GM21360 (cell line): ENCODE measurements at regions not wholly inside any gene's neighbourhood (a gene's known extent, or its start where the extent isn't known, plus 50 kb on each side); places are given as distances from the start of the nearest gene placed in this dataset.
"Not testable (repeated sequence)": the region's sequence is repeated elsewhere in the genome, so short reads cannot be mapped to it uniquely, and the experiment has no call there.

Experiments used
- ATAC-seq: cut with Tn5 transposase; IDR thresholded peaks from one replicate; pipeline ENCODE4 v1.9.1; 2021; ENCODE audit warnings: mild to moderate bottlenecking, moderate library complexity; ENCODE audit not compliant: unreplicated experiment

GRCh38 chr2:111522231-111522768 lies 361.7 kb downstream of the ANAPC1 start:
- no peak for ATAC-seq

- ATAC-seq, result no peak
Observed at GRCh38 chr2:111523009-111523408, 361.0 kb downstream of the ANAPC1 start.

GRCh38 chr2:111525026-111525425 lies 359.0 kb downstream of the ANAPC1 start:
- not testable (repeated sequence) for ATAC-seq

GRCh38 chr2:111526041-111526639 lies 357.9 kb downstream of the ANAPC1 start:
- not testable (repeated sequence) for ATAC-seq

- ATAC-seq, result not testable (repeated sequence)
Observed at GRCh38 chr2:111527707-111528400, 356.1 kb downstream of the ANAPC1 start.

- ATAC-seq, result not testable (repeated sequence)
Observed at GRCh38 chr2:111529022-111529421, 355.0 kb downstream of the ANAPC1 start.

GRCh38 chr2:111530239-111530965 lies 353.6 kb downstream of the ANAPC1 start:
- not testable (repeated sequence) for ATAC-seq

GRCh38 chr2:111532682-111533556 lies 351.1 kb downstream of the ANAPC1 start:
- not testable (repeated sequence) for ATAC-seq

- not testable (repeated sequence) for ATAC-seq
Observed at GRCh38 chr2:111533557-111534247, 350.3 kb downstream of the ANAPC1 start.

- ATAC-seq, result no peak
Observed at GRCh38 chr2:111534910-111535352, 349.1 kb downstream of the ANAPC1 start.

GRCh38 chr2:111535404-111535803 lies 348.6 kb downstream of the ANAPC1 start:
- ATAC-seq, result no peak

- no peak for ATAC-seq
Observed at GRCh38 chr2:111537078-111537655, 346.8 kb downstream of the ANAPC1 start.

- ATAC-seq, result not testable (repeated sequence)
Observed at GRCh38 chr2:111539991-111540390, 344.0 kb downstream of the ANAPC1 start.

- ATAC-seq, result not testable (repeated sequence)
Observed at GRCh38 chr2:111542120-111542774, 341.7 kb downstream of the ANAPC1 start.

GRCh38 chr2:111544006-111544405 lies 340.0 kb downstream of the ANAPC1 start:
- ATAC-seq, result not testable (repeated sequence)

- not testable (repeated sequence) for ATAC-seq
Observed at GRCh38 chr2:111545723-111546431, 338.1 kb downstream of the ANAPC1 start.

- not testable (repeated sequence) for ATAC-seq
Observed at GRCh38 chr2:111546578-111546977, 337.4 kb downstream of the ANAPC1 start.

- ATAC-seq, result not testable (repeated sequence)
Observed at GRCh38 chr2:111549174-111549573, 334.8 kb downstream of the ANAPC1 start.
